Loucy (cell line): ENCODE measurements at regions not wholly inside any gene's neighbourhood (a gene's known extent, or its start where the extent isn't known, plus 50 kb on each side); places are given as distances from the start of the nearest gene placed in this dataset.

Experiments used
- EZH2phosphoT487 ChIP-seq: fragments of 200-600 bp; IDR thresholded peaks from 2 replicates; pipeline ENCODE4 v1.6.1; 2018; ENCODE audit warnings: antibody characterized with exemption, mild to moderate bottlenecking, moderate library complexity, borderline replicate concordance
- TF ChIP-seq, protein P1 (sequence below): fragments of 200-600 bp; sonication (generic); conservative IDR thresholded peaks from 2 replicates; pipeline ENCODE4 v1.5.1; 2014; ENCODE audit warnings: mild to moderate bottlenecking, antibody characterized with exemption, low read length

- TF ChIP-seq, protein P1, sequence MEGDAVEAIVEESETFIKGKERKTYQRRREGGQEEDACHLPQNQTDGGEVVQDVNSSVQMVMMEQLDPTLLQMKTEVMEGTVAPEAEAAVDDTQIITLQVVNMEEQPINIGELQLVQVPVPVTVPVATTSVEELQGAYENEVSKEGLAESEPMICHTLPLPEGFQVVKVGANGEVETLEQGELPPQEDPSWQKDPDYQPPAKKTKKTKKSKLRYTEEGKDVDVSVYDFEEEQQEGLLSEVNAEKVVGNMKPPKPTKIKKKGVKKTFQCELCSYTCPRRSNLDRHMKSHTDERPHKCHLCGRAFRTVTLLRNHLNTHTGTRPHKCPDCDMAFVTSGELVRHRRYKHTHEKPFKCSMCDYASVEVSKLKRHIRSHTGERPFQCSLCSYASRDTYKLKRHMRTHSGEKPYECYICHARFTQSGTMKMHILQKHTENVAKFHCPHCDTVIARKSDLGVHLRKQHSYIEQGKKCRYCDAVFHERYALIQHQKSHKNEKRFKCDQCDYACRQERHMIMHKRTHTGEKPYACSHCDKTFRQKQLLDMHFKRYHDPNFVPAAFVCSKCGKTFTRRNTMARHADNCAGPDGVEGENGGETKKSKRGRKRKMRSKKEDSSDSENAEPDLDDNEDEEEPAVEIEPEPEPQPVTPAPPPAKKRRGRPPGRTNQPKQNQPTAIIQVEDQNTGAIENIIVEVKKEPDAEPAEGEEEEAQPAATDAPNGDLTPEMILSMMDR: no peak
- no peak for TF ChIP-seq EZH2phosphoT487
These were observed 734.2 kb upstream of the CHAC2 start for GRCh38 chr2:53033411-53033810.
